ENCODE measurements at regions not wholly inside any gene's neighbourhood (a gene's known extent, or its start where the extent isn't known, plus 50 kb on each side); places are given as distances from the start of the nearest gene placed in this dataset.

- TF ChIP-seq CTCF (IDR thresholded peaks at IDR 0.05) (no peak), POLR2A (IDR thresholded peaks at IDR 0.05) (no peak)
Observed at GRCh38 chr9:13718539-13718938, 439.0 kb upstream of the MPDZ start.
